HS-5 (cell line): ENCODE measurements at regions not wholly inside any gene's neighbourhood (a gene's known extent, or its start where the extent isn't known, plus 50 kb on each side); places are given as distances from the start of the nearest gene placed in this dataset.
"Not testable (repeated sequence)": the region's sequence is repeated elsewhere in the genome, so short reads cannot be mapped to it uniquely, and the experiment has no call there.

Experiments used
- DNase-seq: peaks from one replicate; pipeline ENCODE4 v3.0.0-alpha.2; 2012; ENCODE audit warnings: low read depth

DNA sequence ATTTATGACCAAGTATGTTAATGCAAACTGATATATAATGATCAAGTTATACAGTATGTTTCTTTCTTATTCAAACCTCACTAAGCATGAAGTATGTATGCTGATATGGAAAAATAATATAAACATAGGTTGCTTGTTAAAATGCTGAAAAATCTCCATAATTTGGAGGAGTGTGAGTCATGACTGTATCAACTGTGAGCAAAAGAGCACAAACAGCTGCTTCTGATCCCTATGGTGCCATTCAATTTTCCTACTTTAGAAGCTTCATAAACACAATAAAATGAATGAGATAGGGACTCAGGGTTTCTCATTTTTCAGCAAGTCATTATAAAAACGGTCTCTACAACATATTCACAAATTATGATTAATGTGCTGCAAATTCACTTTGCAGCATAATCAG lies 129.9 kb upstream of the TFPI start:
- no peak for DNase-seq

- no peak for DNase-seq
These were observed 132.3 kb upstream of the TFPI start for GRCh38 chr2:187686416-187687024.

DNA sequence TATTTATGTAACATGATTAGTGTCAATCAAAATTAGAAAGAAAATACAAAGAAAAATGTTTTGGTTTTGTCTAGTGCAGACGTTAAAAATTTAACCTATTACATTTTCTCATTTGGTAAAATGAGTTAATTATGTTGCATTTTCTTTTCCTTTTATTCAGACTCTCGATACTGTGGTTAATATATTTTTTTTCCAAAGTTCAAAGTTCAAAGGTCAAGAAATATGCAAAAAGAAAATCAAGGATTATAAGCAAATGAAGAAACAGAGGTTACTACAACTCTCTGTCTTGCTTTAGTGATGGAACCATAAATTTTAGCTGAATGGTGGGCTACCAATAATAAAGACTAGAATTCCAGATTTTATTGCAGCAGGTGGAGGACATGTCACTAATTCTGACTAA lies 133.3 kb upstream of the TFPI start:
- no peak for DNase-seq

GRCh38 chr2:187689372-187689771 lies 135.1 kb upstream of the TFPI start:
- DNase-seq, result peak; percentile 22

DNA sequence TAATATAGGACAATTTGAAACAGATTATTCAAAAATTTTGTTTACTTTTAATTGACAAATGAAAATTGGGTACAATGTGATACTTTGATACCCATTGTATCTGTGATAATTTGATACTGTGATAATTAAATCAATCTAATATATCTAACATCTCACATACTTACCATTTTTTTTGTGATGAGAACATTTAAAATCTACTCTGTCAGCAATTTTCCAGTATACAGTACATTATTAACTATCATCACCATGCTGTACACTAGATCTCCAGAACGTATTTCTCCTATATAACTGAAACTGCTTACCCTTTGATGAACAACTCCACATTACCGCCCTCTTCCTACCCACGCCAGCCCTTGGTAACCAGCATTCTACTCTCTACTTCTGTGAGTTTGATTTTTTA lies 139.7 kb upstream of the TFPI start:
- DNase-seq, result no peak

DNA sequence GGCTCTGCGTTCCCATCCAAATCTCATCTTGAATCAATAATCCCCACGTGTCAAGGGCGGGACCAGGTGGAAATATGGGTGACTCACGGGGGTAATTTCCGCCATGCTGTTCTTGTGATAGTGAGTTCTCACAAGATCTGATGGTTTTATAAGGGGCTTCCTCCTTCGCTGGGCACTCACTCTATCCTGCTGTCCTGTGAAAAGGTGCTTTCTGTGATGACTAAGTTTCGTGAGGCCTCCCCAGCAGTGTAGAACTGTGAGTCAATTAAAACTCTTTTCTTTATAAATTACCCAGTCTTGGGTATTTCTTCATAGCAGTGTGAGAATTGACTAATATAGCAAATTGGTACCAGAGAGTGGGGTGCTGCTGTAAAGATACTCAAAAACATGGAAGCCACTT lies 142.4 kb upstream of the TFPI start:
- DNase-seq, result not testable (repeated sequence)

- no peak for DNase-seq
These were observed 144.3 kb upstream of the TFPI start for GRCh38 chr2:187698374-187699110.

GRCh38 chr2:187702157-187702556 lies 147.9 kb upstream of the TFPI start:
- DNase-seq, result no peak

- DNase-seq, result no peak
These were observed 154.0 kb upstream of the TFPI start for GRCh38 chr2:187708272-187708671.

- DNase-seq, result no peak
These were observed 154.8 kb upstream of the TFPI start for GRCh38 chr2:187709065-187709464.

GRCh38 chr2:187710791-187711521 lies 156.7 kb upstream of the TFPI start:
- DNase-seq, result no peak

DNA sequence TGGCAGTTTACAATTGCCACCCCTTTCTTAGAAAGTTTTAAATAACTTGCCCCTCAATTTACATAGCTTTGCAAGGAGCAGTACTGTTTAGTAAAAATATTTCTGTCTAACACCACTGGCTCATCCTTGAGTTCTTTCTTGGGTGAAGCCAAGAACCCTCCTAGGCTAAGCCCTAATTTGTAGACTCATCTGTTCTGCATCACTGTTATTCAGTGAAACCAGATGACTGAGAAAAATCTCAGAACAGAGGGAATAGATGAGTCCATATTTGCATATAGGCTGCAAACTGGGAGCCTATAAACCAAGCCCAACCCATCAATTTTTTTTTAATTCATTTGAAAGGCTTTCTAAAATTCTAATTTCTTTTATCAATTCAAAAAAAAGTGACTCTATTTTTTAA lies 161.4 kb upstream of the TFPI start:
- no peak for DNase-seq

GRCh38 chr2:187716301-187716700 lies 162.1 kb upstream of the TFPI start:
- DNase-seq, result no peak

GRCh38 chr2:187718092-187718491 lies 163.9 kb upstream of the TFPI start:
- DNase-seq, result no peak

DNA sequence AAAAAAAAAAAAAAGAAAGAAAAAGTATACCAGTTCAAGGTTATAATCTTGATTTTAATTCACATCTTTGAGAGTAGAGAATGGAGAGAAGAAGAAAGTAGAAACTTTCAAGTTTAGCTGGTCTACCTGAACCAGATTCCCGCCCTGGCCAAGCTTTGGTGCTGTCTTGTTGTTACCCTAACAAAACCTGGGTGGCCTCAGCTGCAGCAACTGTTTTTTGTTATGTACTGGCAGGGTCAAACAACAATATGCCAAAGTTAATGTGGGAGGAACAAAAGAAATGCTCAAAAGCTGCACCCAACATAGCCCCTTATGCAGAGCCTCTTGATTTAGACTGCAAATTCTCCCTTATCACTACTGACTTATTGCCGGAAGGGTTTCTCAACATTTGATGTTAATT lies 165.3 kb upstream of the TFPI start:
- DNase-seq, result no peak

DNA sequence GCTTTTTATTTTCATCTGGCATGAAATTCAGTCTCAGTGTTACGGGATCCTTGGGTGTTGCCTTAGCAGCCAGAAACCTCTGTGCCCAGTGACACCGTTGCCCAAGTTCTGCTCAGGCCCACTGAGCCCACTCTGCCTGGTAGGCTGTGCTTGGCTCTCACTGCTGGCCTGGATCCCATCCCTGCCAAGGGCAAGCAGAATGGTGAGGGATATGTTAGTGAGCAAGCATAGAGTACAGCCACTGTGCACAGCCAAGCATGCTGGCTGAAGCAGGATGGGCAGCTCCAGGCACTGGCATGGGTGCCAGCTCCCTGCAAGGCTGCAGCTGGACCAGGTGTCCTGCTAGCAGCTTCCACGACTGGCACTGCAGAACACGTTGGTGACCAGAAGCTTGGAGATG lies 194.7 kb upstream of the TFPI start:
- no peak for DNase-seq

GRCh38 chr2:187749804-187750431 lies 195.7 kb upstream of the TFPI start:
- no peak for DNase-seq

GRCh38 chr2:187768995-187769394 lies 214.8 kb upstream of the TFPI start:
- DNase-seq, result no peak

DNA sequence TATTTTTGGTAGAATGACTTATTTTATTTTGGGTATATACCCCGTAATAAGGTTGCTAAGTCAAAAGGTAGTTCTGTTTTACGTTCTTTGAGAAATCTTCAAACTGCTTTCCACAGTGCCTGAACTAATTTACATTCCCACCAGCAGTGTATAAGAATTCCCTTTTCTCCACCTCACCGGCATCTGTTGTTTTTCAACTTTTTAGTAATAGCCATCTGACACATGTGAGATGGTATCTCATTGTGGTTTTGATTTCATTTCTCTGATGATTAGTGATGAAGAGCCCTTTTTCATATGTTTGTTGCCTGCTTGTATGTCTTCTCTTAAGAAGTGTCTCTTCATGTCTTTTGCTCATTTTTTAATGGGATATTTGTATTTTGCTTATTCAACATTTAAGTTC lies 215.2 kb upstream of the TFPI start:
- DNase-seq, result no peak

DNA sequence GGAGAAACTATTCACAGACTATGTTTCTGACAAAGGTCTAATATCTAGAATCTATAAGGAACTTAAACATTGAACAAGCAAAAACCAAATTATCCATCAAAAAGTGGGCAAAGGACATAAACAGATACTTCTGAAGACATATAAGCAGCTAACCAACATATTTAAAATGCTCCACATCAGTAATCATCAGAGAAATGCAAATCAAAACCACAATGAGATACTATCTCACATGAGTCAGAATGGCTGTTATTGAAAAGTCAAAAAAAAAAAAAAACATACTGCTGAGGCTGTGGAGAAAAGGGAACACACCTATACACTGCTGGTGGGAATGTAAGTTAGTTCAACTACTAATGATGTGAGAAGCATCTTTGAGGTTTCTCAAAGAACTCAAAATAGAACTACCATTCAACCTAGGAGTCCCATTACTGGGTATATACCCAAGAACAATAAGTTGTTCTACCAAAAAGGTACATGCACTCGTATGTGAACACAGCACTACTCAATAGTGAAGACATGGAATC lies 220.4 kb upstream of the TFPI start:
- peak; percentile 62 for DNase-seq

- no peak for DNase-seq
These were observed 221.0 kb upstream of the TFPI start for GRCh38 chr2:187775196-187775595.

GRCh38 chr2:187775651-187776050 lies 221.4 kb upstream of the TFPI start:
- DNase-seq, result no peak

DNA sequence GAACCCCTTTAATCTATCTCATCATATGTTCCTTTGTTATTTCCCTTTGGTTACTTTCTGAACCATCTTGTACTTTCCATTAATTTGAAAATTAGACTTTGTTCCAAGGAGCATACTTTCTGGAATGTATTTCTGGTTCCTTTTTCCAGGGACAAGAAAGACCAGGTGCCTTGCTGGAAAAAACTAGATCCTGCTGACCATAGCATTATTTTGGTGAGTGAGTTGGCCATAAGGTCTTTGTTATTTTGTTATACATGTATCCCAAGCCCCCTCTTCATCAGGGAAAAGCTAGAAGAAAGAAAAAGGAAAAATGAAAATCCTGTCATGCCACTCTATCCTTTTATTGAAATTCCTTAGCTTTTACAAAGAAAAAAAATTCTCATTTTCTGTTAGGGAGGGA lies 228.1 kb upstream of the TFPI start:
- no peak for DNase-seq
